Muscle layer of duodenum (tissue), 2 donors: ENCODE measurements at regions not wholly inside any gene's neighbourhood (a gene's known extent, or its start where the extent isn't known, plus 50 kb on each side); places are given as distances from the start of the nearest gene placed in this dataset.

Experiments
- H3K27ac ChIP-seq: one replicate; pipeline ENCODE4 v1.7.0; 2013; ENCODE audit warnings: mild to moderate bottlenecking, low read length
- H3K27me3 ChIP-seq: one replicate; pipeline ENCODE4 v1.7.0; 2013; ENCODE audit warnings: low read depth, mild to moderate bottlenecking, control low read depth, low read length
- H3K36me3 ChIP-seq, 2 donors: one replicate each; pipeline ENCODE4 v1.7.0; 2013; ENCODE audit warnings: low read length in 2 of 2, control low read depth in 1 of 2, mild to moderate bottlenecking in 1 of 2; ENCODE audit not compliant: insufficient read depth in 2 of 2, control insufficient read depth in 1 of 2
- H3K4me1 ChIP-seq, 2 donors: one replicate each; pipeline ENCODE4 v1.7.0; 2013; ENCODE audit warnings: low read length in 2 of 2, mild to moderate bottlenecking in 2 of 2, control low read depth in 1 of 2, moderate library complexity in 1 of 2; ENCODE audit not compliant: insufficient read depth in 2 of 2, control insufficient read depth in 1 of 2
- H3K4me3 ChIP-seq, 2 donors: one replicate each; pipeline ENCODE4 v1.7.0; 2013; ENCODE audit warnings: low read length in 2 of 2, low read depth in 1 of 2, mild to moderate bottlenecking in 1 of 2
- H3K9me3 ChIP-seq, 2 donors: one replicate each; pipeline ENCODE4 v1.7.0; 2013; ENCODE audit warnings: low read length in 2 of 2, control low read depth in 1 of 2, mild to moderate bottlenecking in 1 of 2; ENCODE audit not compliant: control insufficient read depth in 1 of 2
- donor health status: healthy.

- no peaks in the 10 kb centered on the region for H3K9me3 ChIP-seq
- H3K27me3 ChIP-seq = no peaks in the 10 kb centered on the region
- H3K4me1 ChIP-seq = no peaks in the 10 kb centered on the region
- no peak overlapping the region for H3K4me3 ChIP-seq
- no peaks in the 10 kb centered on the region for H3K36me3 ChIP-seq
- H3K27ac ChIP-seq = no peak overlapping the region
Observed at GRCh38 chr3:28853830-28854229, 427.0 kb upstream of the RBMS3 start.

- no peaks in the 10 kb centered on the region for H3K27me3 ChIP-seq
- no peak overlapping the region for H3K27ac ChIP-seq
- H3K4me3 ChIP-seq = no peak overlapping the region
- no peaks in the 10 kb centered on the region for H3K4me1 ChIP-seq
- H3K9me3 ChIP-seq = no peaks in the 10 kb centered on the region
- no peaks in the 10 kb centered on the region for H3K36me3 ChIP-seq
Observed at GRCh38 chr3:28856796-28857195, 424.1 kb upstream of the RBMS3 start.

GRCh38 chr3:28859897-28860296 lies 421.0 kb upstream of the RBMS3 start:
- H3K27ac ChIP-seq = no peak overlapping the region
- no peaks in the 10 kb centered on the region for H3K36me3 ChIP-seq
- no peak overlapping the region for H3K4me3 ChIP-seq

GRCh38 chr3:28860307-28860706 lies 420.6 kb upstream of the RBMS3 start:
- H3K9me3 ChIP-seq = no peaks in the 10 kb centered on the region
- H3K36me3 ChIP-seq = no peaks in the 10 kb centered on the region
- no peaks in the 10 kb centered on the region for H3K4me1 ChIP-seq
- no peak overlapping the region for H3K4me3 ChIP-seq
- no peak overlapping the region for H3K27ac ChIP-seq
- H3K27me3 ChIP-seq = no peaks in the 10 kb centered on the region

More at GRCh38 chr3:28859897-28860296, 421.0 kb upstream of the RBMS3 start:
- Histone ChIP-seq H3K4me1 (no peaks in the 10 kb centered on the region), H3K9me3 (no peaks in the 10 kb centered on the region), H3K27me3 (no peaks in the 10 kb centered on the region)

GRCh38 chr3:28863186-28863585 lies 417.7 kb upstream of the RBMS3 start:
- H3K27ac ChIP-seq = no peak overlapping the region
- no peaks in the 10 kb centered on the region for H3K36me3 ChIP-seq
- no peaks in the 10 kb centered on the region for H3K27me3 ChIP-seq
- no peaks in the 10 kb centered on the region for H3K9me3 ChIP-seq
- no peaks in the 10 kb centered on the region for H3K4me1 ChIP-seq
- H3K4me3 ChIP-seq = no peak overlapping the region

GRCh38 chr3:28867836-28868235 lies 413.0 kb upstream of the RBMS3 start:
- no peak overlapping the region for H3K4me3 ChIP-seq
- H3K36me3 ChIP-seq = no peaks in the 10 kb centered on the region
- H3K27me3 ChIP-seq = no peaks in the 10 kb centered on the region
- H3K27ac ChIP-seq = no peak overlapping the region
- H3K4me1 ChIP-seq = no peaks in the 10 kb centered on the region
- no peaks in the 10 kb centered on the region for H3K9me3 ChIP-seq

- no peaks in the 10 kb centered on the region for H3K36me3 ChIP-seq
- H3K4me1 ChIP-seq = no peaks in the 10 kb centered on the region
- no peak overlapping the region for H3K27ac ChIP-seq
- H3K4me3 ChIP-seq = no peak overlapping the region
- H3K27me3 ChIP-seq = no peaks in the 10 kb centered on the region
- no peaks in the 10 kb centered on the region for H3K9me3 ChIP-seq
Observed at GRCh38 chr3:28868897-28869296, 412.0 kb upstream of the RBMS3 start.

GRCh38 chr3:28877912-28878311 lies 403.0 kb upstream of the RBMS3 start:
- H3K9me3 ChIP-seq = no peaks in the 10 kb centered on the region
- H3K27me3 ChIP-seq = no peaks in the 10 kb centered on the region
- H3K36me3 ChIP-seq = no peaks in the 10 kb centered on the region
- H3K4me1 ChIP-seq = no peaks in the 10 kb centered on the region
- no peak overlapping the region for H3K27ac ChIP-seq
- H3K4me3 ChIP-seq = no peak overlapping the region

GRCh38 chr3:28890373-28890772 lies 390.5 kb upstream of the RBMS3 start:
- no peak overlapping the region for H3K27ac ChIP-seq
- no peaks in the 10 kb centered on the region for H3K27me3 ChIP-seq
- no peaks in the 10 kb centered on the region for H3K9me3 ChIP-seq
- H3K4me1 ChIP-seq = no peaks in the 10 kb centered on the region
- no peak overlapping the region for H3K4me3 ChIP-seq
- H3K36me3 ChIP-seq = no peaks in the 10 kb centered on the region

GRCh38 chr3:28891485-28891884 lies 389.4 kb upstream of the RBMS3 start:
- Histone ChIP-seq H3K36me3 (no peaks in the 10 kb centered on the region), H3K4me3 (no peak overlapping the region), H3K4me1 (no peaks in the 10 kb centered on the region), H3K27me3 (no peaks in the 10 kb centered on the region), H3K9me3 (no peaks in the 10 kb centered on the region), H3K27ac (no peak overlapping the region)

GRCh38 chr3:28900301-28900700 lies 380.6 kb upstream of the RBMS3 start:
- H3K27me3 ChIP-seq = no peaks in the 10 kb centered on the region
- no peak overlapping the region for H3K27ac ChIP-seq
- no peak overlapping the region for H3K4me3 ChIP-seq
- no peaks in the 10 kb centered on the region for H3K4me1 ChIP-seq
- no peaks in the 10 kb centered on the region for H3K36me3 ChIP-seq
- H3K9me3 ChIP-seq = peaks cover 0 to 3% of the 10 kb centered on the region in 2 donors

- Histone ChIP-seq H3K36me3 (no peaks in the 10 kb centered on the region), H3K4me3 (no peak overlapping the region), H3K4me1 (no peaks in the 10 kb centered on the region), H3K27ac (no peak overlapping the region), H3K27me3 (no peaks in the 10 kb centered on the region), H3K9me3 (peaks cover 0 to 3% of the 10 kb centered on the region in 2 donors)
Observed at GRCh38 chr3:28901018-28901417, 379.9 kb upstream of the RBMS3 start.
